ENCODE measurements at regions not wholly inside any gene's neighbourhood (a gene's known extent, or its start where the extent isn't known, plus 50 kb on each side); places are given as distances from the start of the nearest gene placed in this dataset.

DNA sequence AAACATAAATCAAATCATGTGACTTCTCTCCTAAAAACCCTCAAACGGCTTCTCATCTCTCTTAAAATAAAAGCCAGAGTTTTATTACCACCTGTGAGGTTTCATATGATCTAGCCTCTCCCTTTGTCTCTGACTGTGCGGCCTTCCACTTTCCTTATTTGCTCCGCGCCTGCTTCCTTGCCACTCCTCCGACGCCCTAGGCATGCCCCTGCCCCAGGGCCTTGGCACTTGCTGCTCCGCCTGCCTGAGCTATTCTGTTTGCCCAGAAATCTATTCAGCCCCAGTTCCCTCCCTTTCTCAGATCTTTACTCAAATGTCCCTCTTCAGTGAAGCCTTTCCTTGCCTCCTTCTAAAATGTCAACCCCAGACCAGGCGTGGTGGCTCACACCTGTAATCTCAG, 57.5 kb upstream of the DISP3 start:
- Mint-ChIP-seq H3K4me1 (ENCODE audit: low read depth, unreplicated experiment) (no peaks in the 10 kb centered on the region), H3K4me3 (ENCODE audit: unreplicated experiment) (no peak overlapping the region), H3K27me3 (ENCODE audit: insufficient read depth, unreplicated experiment) (peaks cover 34% of the 10 kb centered on the region), H3K36me3 (ENCODE audit: insufficient read depth, unreplicated experiment) (no peaks in the 10 kb centered on the region), H3K9me3 (ENCODE audit: unreplicated experiment) (no peaks in the 10 kb centered on the region), H3K27ac (ENCODE audit: unreplicated experiment) (no peak overlapping the region)
- no peaks in the 10 kb centered on the region; the same call in 1 of the 2 replicates for H3K27me3 ChIP-seq (replicated peaks; ENCODE audit: control insufficient read depth, insufficient read depth, low read length)
- ChIA-PET CTCF (no interaction called here), POLR2A (no interaction called here)
- no peaks in the 10 kb centered on the region for H3K36me3 ChIP-seq (ENCODE audit: control insufficient read depth, insufficient read depth, low read length)
- H3K4me1 ChIP-seq = no peaks in the 10 kb centered on the region
- H3K4me3 ChIP-seq (ENCODE audit: low read depth, low read length) = no peak overlapping the region
- TF ChIP-seq CTCF (IDR thresholded peaks at IDR 0.05; ENCODE audit: insufficient read depth in 1 of 2, low read depth in 1 of 2, low read length in 1 of 2, severe bottlenecking in 1 of 2, unreplicated experiment in 1 of 2) = no peak
- intact Hi-C loops (cut with micrococcal nuclease; ENCODE audit: unreplicated experiment) = no loop called here
- BruUV-seq (replicated peaks) = no TSS peak
- DNase-seq = no peak
- H3K9me3 ChIP-seq = no peaks in the 10 kb centered on the region

GRCh38 chr1:11422686-11423085, 56.3 kb upstream of the DISP3 start:
- Mint-ChIP-seq H3K36me3 (ENCODE audit: insufficient read depth, unreplicated experiment) (no peaks in the 10 kb centered on the region), H3K9me3 (ENCODE audit: unreplicated experiment) (no peaks in the 10 kb centered on the region), H3K27me3 (ENCODE audit: insufficient read depth, unreplicated experiment) (peaks cover 31% of the 10 kb centered on the region), H3K4me1 (ENCODE audit: low read depth, unreplicated experiment) (no peaks in the 10 kb centered on the region), H3K27ac (ENCODE audit: unreplicated experiment) (no peak overlapping the region), H3K4me3 (ENCODE audit: unreplicated experiment) (no peak overlapping the region)
- Histone ChIP-seq H3K36me3 (ENCODE audit: control insufficient read depth, insufficient read depth, low read length) (no peaks in the 10 kb centered on the region), H3K27me3 (replicated peaks; ENCODE audit: control insufficient read depth, insufficient read depth, low read length) (no peaks in the 10 kb centered on the region; the same call in 1 of the 2 replicates), H3K4me3 (ENCODE audit: low read depth, low read length) (no peak overlapping the region), H3K4me1 (no peaks in the 10 kb centered on the region), H3K9me3 (no peaks in the 10 kb centered on the region)
- ChIA-PET POLR2A (no interaction called here), CTCF (interaction anchor here (0.6 kb wide), 1 partner anchor 162 kb away, joined by 3 read pairs; no protein-coding TSS in a partner anchor)
- BruUV-seq (replicated peaks) = no TSS peak
- no peak for DNase-seq
- intact Hi-C loops (cut with micrococcal nuclease; ENCODE audit: unreplicated experiment) = no loop called here
- no peak for TF ChIP-seq CTCF (IDR thresholded peaks at IDR 0.05; ENCODE audit: insufficient read depth in 1 of 2, low read depth in 1 of 2, low read length in 1 of 2, severe bottlenecking in 1 of 2, unreplicated experiment in 1 of 2)

GRCh38 chr1:11426617-11427016, 52.3 kb upstream of the DISP3 start:
- no peak overlapping the region for H3K27ac Mint-ChIP-seq (ENCODE audit: unreplicated experiment)
- no peaks in the 10 kb centered on the region for H3K36me3 ChIP-seq (ENCODE audit: control insufficient read depth, insufficient read depth, low read length)
- no peak overlapping the region for H3K4me3 Mint-ChIP-seq (ENCODE audit: unreplicated experiment)
- no peak for TF ChIP-seq CTCF (IDR thresholded peaks at IDR 0.05; ENCODE audit: insufficient read depth in 1 of 2, low read depth in 1 of 2, low read length in 1 of 2, severe bottlenecking in 1 of 2, unreplicated experiment in 1 of 2)
- H3K4me1 Mint-ChIP-seq (ENCODE audit: low read depth, unreplicated experiment) = no peaks in the 10 kb centered on the region
- no peaks in the 10 kb centered on the region for H3K9me3 ChIP-seq
- ChIA-PET CTCF (no interaction called here), POLR2A (no interaction called here)
- no peaks in the 10 kb centered on the region for H3K4me1 ChIP-seq
- H3K4me3 ChIP-seq (ENCODE audit: low read depth, low read length) = no peak overlapping the region
- no peaks in the 10 kb centered on the region for H3K27me3 ChIP-seq (replicated peaks; ENCODE audit: control insufficient read depth, insufficient read depth, low read length)
- intact Hi-C loops (cut with micrococcal nuclease; ENCODE audit: unreplicated experiment) = no loop called here
- H3K36me3 Mint-ChIP-seq (ENCODE audit: insufficient read depth, unreplicated experiment) = no peaks in the 10 kb centered on the region
- no peak for DNase-seq
- BruUV-seq (replicated peaks) = no TSS peak
- H3K27me3 Mint-ChIP-seq (ENCODE audit: insufficient read depth, unreplicated experiment) = peaks cover 31% of the 10 kb centered on the region
- H3K9me3 Mint-ChIP-seq (ENCODE audit: unreplicated experiment) = no peaks in the 10 kb centered on the region
